ENCODE measurements at regions not wholly inside any gene's neighbourhood (a gene's known extent, or its start where the extent isn't known, plus 50 kb on each side); places are given as distances from the start of the nearest gene placed in this dataset.

GRCh38 chr6:139687055-139687454 is 312.6 kb upstream of the CITED2 start:
- Histone ChIP-seq H4K20me1 (ENCODE audit: insufficient read depth) (no peaks in the 10 kb centered on the region), H3K79me2 (replicated peaks; ENCODE audit: insufficient read depth, low read length) (no peaks in the 10 kb centered on the region), H3K4me3 (ENCODE audit: low read length) (no peak overlapping the region), H3K9me2 (ENCODE audit: insufficient read depth, low read length) (no peaks in the 10 kb centered on the region), H3K27me3 (ENCODE audit: insufficient read depth, low read depth, low read length) (no peaks in the 10 kb centered on the region), H3F3A (ENCODE audit: insufficient read depth, low read length, poor library complexity, severe bottlenecking) (no peaks in the 10 kb centered on the region), H3K9ac (ENCODE audit: low read length) (no peak overlapping the region), H3K4me2 (ENCODE audit: low read length) (no peak overlapping the region), H3K27ac (ENCODE audit: low read length) (no peak overlapping the region), H3K9me3 (ENCODE audit: low read length) (no peaks in the 10 kb centered on the region), H3K36me3 (ENCODE audit: insufficient read depth, low read length) (no peaks in the 10 kb centered on the region), H2AFZ (ENCODE audit: low read depth, low read length) (no peak overlapping the region)
- TF ChIP-seq, protein P1, sequence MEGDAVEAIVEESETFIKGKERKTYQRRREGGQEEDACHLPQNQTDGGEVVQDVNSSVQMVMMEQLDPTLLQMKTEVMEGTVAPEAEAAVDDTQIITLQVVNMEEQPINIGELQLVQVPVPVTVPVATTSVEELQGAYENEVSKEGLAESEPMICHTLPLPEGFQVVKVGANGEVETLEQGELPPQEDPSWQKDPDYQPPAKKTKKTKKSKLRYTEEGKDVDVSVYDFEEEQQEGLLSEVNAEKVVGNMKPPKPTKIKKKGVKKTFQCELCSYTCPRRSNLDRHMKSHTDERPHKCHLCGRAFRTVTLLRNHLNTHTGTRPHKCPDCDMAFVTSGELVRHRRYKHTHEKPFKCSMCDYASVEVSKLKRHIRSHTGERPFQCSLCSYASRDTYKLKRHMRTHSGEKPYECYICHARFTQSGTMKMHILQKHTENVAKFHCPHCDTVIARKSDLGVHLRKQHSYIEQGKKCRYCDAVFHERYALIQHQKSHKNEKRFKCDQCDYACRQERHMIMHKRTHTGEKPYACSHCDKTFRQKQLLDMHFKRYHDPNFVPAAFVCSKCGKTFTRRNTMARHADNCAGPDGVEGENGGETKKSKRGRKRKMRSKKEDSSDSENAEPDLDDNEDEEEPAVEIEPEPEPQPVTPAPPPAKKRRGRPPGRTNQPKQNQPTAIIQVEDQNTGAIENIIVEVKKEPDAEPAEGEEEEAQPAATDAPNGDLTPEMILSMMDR (IDR thresholded peaks at IDR 0.05; ENCODE audit: poor library complexity, severe bottlenecking) = no peak
- TF ChIP-seq MXI1 (conservative IDR thresholded peaks at IDR 0.05; ENCODE audit: poor library complexity, severe bottlenecking) (no peak), POLR2AphosphoS5 (IDR thresholded peaks at IDR 0.05) (no peak), EZH2 (IDR thresholded peaks at IDR 0.05; ENCODE audit: borderline replicate concordance, insufficient read depth, low read length, poor library complexity, severe bottlenecking) (no peak)

DNA sequence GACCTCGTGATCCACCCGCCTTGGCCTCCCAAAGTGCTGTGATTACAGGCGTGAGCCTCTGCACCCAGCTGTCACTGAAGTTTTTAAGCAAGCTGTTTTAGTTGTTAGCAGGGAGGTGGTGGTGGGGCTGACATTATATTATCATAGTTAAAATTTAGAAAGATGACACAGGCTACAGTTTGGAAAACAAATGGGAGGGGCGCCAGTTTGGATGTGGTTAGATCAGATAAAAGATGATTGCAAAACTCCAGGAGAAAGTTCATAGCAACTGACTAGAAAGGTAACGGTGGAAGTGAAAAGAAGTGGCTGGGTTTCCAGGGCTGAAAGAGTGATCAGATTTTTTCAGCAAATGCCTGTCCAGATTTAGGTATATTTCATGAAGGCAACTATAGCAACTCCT is 311.9 kb upstream of the CITED2 start:
- Histone ChIP-seq H4K20me1 (ENCODE audit: insufficient read depth) (no peaks in the 10 kb centered on the region), H3F3A (ENCODE audit: insufficient read depth, low read length, poor library complexity, severe bottlenecking) (no peaks in the 10 kb centered on the region), H3K9me2 (ENCODE audit: insufficient read depth, low read length) (no peaks in the 10 kb centered on the region), H3K4me3 (ENCODE audit: low read length) (no peak overlapping the region), H3K9ac (ENCODE audit: low read length) (no peak overlapping the region), H3K27me3 (ENCODE audit: insufficient read depth, low read depth, low read length) (no peaks in the 10 kb centered on the region), H3K9me3 (ENCODE audit: low read length) (no peaks in the 10 kb centered on the region), H3K4me2 (ENCODE audit: low read length) (no peak overlapping the region), H2AFZ (ENCODE audit: low read depth, low read length) (no peak overlapping the region), H3K27ac (ENCODE audit: low read length) (no peak overlapping the region), H3K79me2 (replicated peaks; ENCODE audit: insufficient read depth, low read length) (no peaks in the 10 kb centered on the region), H3K36me3 (ENCODE audit: insufficient read depth, low read length) (no peaks in the 10 kb centered on the region)
- no peak for TF ChIP-seq MXI1 (conservative IDR thresholded peaks at IDR 0.05; ENCODE audit: poor library complexity, severe bottlenecking)
- TF ChIP-seq TAF1 (IDR thresholded peaks at IDR 0.05; ENCODE audit: low read depth) = no peak

GRCh38 chr6:139685009-139685408 is 310.6 kb upstream of the CITED2 start:
- Histone ChIP-seq H3K4me2 (ENCODE audit: low read length) (no peak overlapping the region), H3K27ac (ENCODE audit: low read length) (no peak overlapping the region), H3K9ac (ENCODE audit: low read length) (no peak overlapping the region), H3F3A (ENCODE audit: insufficient read depth, low read length, poor library complexity, severe bottlenecking) (no peaks in the 10 kb centered on the region), H3K4me3 (ENCODE audit: low read length) (no peak overlapping the region), H3K36me3 (ENCODE audit: insufficient read depth, low read length) (no peaks in the 10 kb centered on the region), H3K27me3 (ENCODE audit: insufficient read depth, low read depth, low read length) (no peaks in the 10 kb centered on the region), H2AFZ (ENCODE audit: low read depth, low read length) (no peak overlapping the region), H3K9me2 (ENCODE audit: insufficient read depth, low read length) (no peaks in the 10 kb centered on the region), H3K79me2 (replicated peaks; ENCODE audit: insufficient read depth, low read length) (no peaks in the 10 kb centered on the region), H4K20me1 (ENCODE audit: insufficient read depth) (no peaks in the 10 kb centered on the region), H3K9me3 (ENCODE audit: low read length) (no peaks in the 10 kb centered on the region)
- no peak for TF ChIP-seq MXI1 (conservative IDR thresholded peaks at IDR 0.05; ENCODE audit: poor library complexity, severe bottlenecking)
- no peak for TF ChIP-seq RAD21 (conservative IDR thresholded peaks at IDR 0.05)
- TF ChIP-seq, protein P1 (IDR thresholded peaks at IDR 0.05; ENCODE audit: poor library complexity, severe bottlenecking) = no peak
- no peak for TF ChIP-seq TAF1 (IDR thresholded peaks at IDR 0.05; ENCODE audit: low read depth)
- no peak for TF ChIP-seq EZH2 (IDR thresholded peaks at IDR 0.05; ENCODE audit: borderline replicate concordance, insufficient read depth, low read length, poor library complexity, severe bottlenecking)
- no peak for TF ChIP-seq POLR2AphosphoS5 (IDR thresholded peaks at IDR 0.05)
- TF ChIP-seq, protein P2, sequence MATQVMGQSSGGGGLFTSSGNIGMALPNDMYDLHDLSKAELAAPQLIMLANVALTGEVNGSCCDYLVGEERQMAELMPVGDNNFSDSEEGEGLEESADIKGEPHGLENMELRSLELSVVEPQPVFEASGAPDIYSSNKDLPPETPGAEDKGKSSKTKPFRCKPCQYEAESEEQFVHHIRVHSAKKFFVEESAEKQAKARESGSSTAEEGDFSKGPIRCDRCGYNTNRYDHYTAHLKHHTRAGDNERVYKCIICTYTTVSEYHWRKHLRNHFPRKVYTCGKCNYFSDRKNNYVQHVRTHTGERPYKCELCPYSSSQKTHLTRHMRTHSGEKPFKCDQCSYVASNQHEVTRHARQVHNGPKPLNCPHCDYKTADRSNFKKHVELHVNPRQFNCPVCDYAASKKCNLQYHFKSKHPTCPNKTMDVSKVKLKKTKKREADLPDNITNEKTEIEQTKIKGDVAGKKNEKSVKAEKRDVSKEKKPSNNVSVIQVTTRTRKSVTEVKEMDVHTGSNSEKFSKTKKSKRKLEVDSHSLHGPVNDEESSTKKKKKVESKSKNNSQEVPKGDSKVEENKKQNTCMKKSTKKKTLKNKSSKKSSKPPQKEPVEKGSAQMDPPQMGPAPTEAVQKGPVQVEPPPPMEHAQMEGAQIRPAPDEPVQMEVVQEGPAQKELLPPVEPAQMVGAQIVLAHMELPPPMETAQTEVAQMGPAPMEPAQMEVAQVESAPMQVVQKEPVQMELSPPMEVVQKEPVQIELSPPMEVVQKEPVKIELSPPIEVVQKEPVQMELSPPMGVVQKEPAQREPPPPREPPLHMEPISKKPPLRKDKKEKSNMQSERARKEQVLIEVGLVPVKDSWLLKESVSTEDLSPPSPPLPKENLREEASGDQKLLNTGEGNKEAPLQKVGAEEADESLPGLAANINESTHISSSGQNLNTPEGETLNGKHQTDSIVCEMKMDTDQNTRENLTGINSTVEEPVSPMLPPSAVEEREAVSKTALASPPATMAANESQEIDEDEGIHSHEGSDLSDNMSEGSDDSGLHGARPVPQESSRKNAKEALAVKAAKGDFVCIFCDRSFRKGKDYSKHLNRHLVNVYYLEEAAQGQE (IDR thresholded peaks at IDR 0.05; ENCODE audit: borderline replicate concordance) = no peak
- TF ChIP-seq SMC3 (conservative IDR thresholded peaks at IDR 0.05; ENCODE audit: poor library complexity) = no peak
- TF ChIP-seq EP300 (conservative IDR thresholded peaks at IDR 0.05; ENCODE audit: poor library complexity, severe bottlenecking) = no peak

All from neural cell (in vitro differentiated cells).